ENCODE measurements at regions not wholly inside any gene's neighbourhood (a gene's known extent, or its start where the extent isn't known, plus 50 kb on each side); places are given as distances from the start of the nearest gene placed in this dataset.

GRCh38 chr2:66034467-66034866 is 400.5 kb upstream of the MEIS1 start:
- no peak overlapping the region for H3K4me3 ChIP-seq
- H3K27me3 ChIP-seq = no peaks in the 10 kb centered on the region
- no peak overlapping the region for H3K27ac ChIP-seq
- DNase-seq (ENCODE audit: low spot score in 2 of 2) = no peak
- H3K36me3 ChIP-seq = no peaks in the 10 kb centered on the region
- TF ChIP-seq POLR2AphosphoS5 (IDR thresholded peaks at IDR 0.05) (no peak), CTCF (IDR thresholded peaks at IDR 0.05) (no peak), POLR2A (IDR thresholded peaks at IDR 0.05) (no peak), EP300 (IDR thresholded peaks at IDR 0.05) (no peak)
- H3K4me1 ChIP-seq = no peaks in the 10 kb centered on the region
- H3K9me3 ChIP-seq = no peaks in the 10 kb centered on the region

GRCh38 chr2:66032226-66032775 is 402.6 kb upstream of the MEIS1 start:
- no peak overlapping the region for H3K27ac ChIP-seq
- no peaks in the 10 kb centered on the region for H3K27me3 ChIP-seq
- DNase-seq (ENCODE audit: low spot score in 2 of 2) = no peak
- 90% methylated on average over 1 of the region's 1 CpG for WGBS
- H3K4me1 ChIP-seq = no peaks in the 10 kb centered on the region
- H3K9me3 ChIP-seq = no peaks in the 10 kb centered on the region
- H3K4me3 ChIP-seq = no peak overlapping the region
- no peaks in the 10 kb centered on the region for H3K36me3 ChIP-seq
- TF ChIP-seq POLR2A (IDR thresholded peaks at IDR 0.05) (no peak), CTCF (IDR thresholded peaks at IDR 0.05) (no peak), EP300 (IDR thresholded peaks at IDR 0.05) (no peak), POLR2AphosphoS5 (IDR thresholded peaks at IDR 0.05) (no peak)

GRCh38 chr2:66031236-66031635 is 403.7 kb upstream of the MEIS1 start:
- DNase-seq (ENCODE audit: low spot score in 2 of 2) = no peak
- H3K27me3 ChIP-seq = no peaks in the 10 kb centered on the region
- 92% methylated on average over 4 of the region's 4 CpGs for WGBS
- no peaks in the 10 kb centered on the region for H3K36me3 ChIP-seq
- no peak overlapping the region for H3K4me3 ChIP-seq
- no peak overlapping the region for H3K27ac ChIP-seq
- H3K4me1 ChIP-seq = no peaks in the 10 kb centered on the region
- H3K9me3 ChIP-seq = no peaks in the 10 kb centered on the region
- TF ChIP-seq POLR2AphosphoS5 (IDR thresholded peaks at IDR 0.05) (no peak), CTCF (IDR thresholded peaks at IDR 0.05) (no peak), EP300 (IDR thresholded peaks at IDR 0.05) (no peak), POLR2A (IDR thresholded peaks at IDR 0.05) (no peak)

- no peaks in the 10 kb centered on the region for H3K27me3 ChIP-seq
- H3K4me1 ChIP-seq = no peaks in the 10 kb centered on the region
- no peaks in the 10 kb centered on the region for H3K36me3 ChIP-seq
- no peaks in the 10 kb centered on the region for H3K9me3 ChIP-seq
- DNase-seq (ENCODE audit: low spot score in 2 of 2) = no peak
- TF ChIP-seq CTCF (IDR thresholded peaks at IDR 0.05) (no peak), POLR2A (IDR thresholded peaks at IDR 0.05) (no peak), POLR2AphosphoS5 (IDR thresholded peaks at IDR 0.05) (no peak), EP300 (IDR thresholded peaks at IDR 0.05) (no peak)
- H3K4me3 ChIP-seq = no peak overlapping the region
- WGBS = 97% methylated on average over 1 of the region's 1 CpG
- H3K27ac ChIP-seq = no peak overlapping the region
Observed at GRCh38 chr2:66030553-66030952, 404.4 kb upstream of the MEIS1 start.

- Histone ChIP-seq H3K9me3 (no peaks in the 10 kb centered on the region), H3K4me1 (peaks cover 11% of the 10 kb centered on the region), H3K4me3 (no peak overlapping the region), H3K36me3 (no peaks in the 10 kb centered on the region), H3K27me3 (no peaks in the 10 kb centered on the region), H3K27ac (no peak overlapping the region)
- WGBS = 76% methylated on average over 6 of the region's 6 CpGs
- TF ChIP-seq POLR2AphosphoS5 (IDR thresholded peaks at IDR 0.05) (no peak), CTCF (IDR thresholded peaks at IDR 0.05) (no peak), EP300 (IDR thresholded peaks at IDR 0.05) (no peak), POLR2A (IDR thresholded peaks at IDR 0.05) (no peak)
- DNase-seq (ENCODE audit: low spot score in 2 of 2) = no peak
Observed at GRCh38 chr2:66024391-66024790, 410.5 kb upstream of the MEIS1 start.

All from suprapubic skin (tissue), 4 donors.